SJSA1 (cell line): ENCODE measurements at regions not wholly inside any gene's neighbourhood (a gene's known extent, or its start where the extent isn't known, plus 50 kb on each side); places are given as distances from the start of the nearest gene placed in this dataset.

ENCODE experiments used
- DNase-seq, 2 experiments: peaks; one replicate each; pipeline ENCODE4 v3.0.0-alpha.2; 2015 to 2020; ENCODE audit warnings: low spot score in 2 of 2, low read depth in 1 of 2
- H3K27ac ChIP-seq: fragments of 250-450 bp; sonication (Bioruptor Pico); 2 replicates; pipeline ENCODE4 v1.5.1; 2020; ENCODE audit warnings: mild to moderate bottlenecking, moderate library complexity
- H3K27me3 ChIP-seq: fragments of 250-450 bp; sonication (Bioruptor Pico); replicated peaks from 2 replicates; pipeline ENCODE4 v1.5.1; 2020; ENCODE audit warnings: mild to moderate bottlenecking, moderate library complexity
- H3K36me3 ChIP-seq: fragments of 250-450 bp; sonication (Bioruptor Pico); 2 replicates; pipeline ENCODE4 v1.5.1; 2020; ENCODE audit warnings: mild to moderate bottlenecking
- H3K4me1 ChIP-seq: fragments of 250-450 bp; sonication (Bioruptor Pico); replicated peaks from 2 replicates; pipeline ENCODE4 v1.6.1; 2021; ENCODE audit warnings: mild to moderate bottlenecking
- H3K4me3 ChIP-seq: fragments of 250-450 bp; sonication (Bioruptor Pico); 2 replicates; pipeline ENCODE4 v1.5.1; 2020; ENCODE audit warnings: mild to moderate bottlenecking
- H3K9me3 ChIP-seq: fragments of 250-450 bp; sonication (Bioruptor Pico); replicated peaks from 2 replicates; pipeline ENCODE4 v1.5.1; 2020; ENCODE audit warnings: mild to moderate bottlenecking

DNA sequence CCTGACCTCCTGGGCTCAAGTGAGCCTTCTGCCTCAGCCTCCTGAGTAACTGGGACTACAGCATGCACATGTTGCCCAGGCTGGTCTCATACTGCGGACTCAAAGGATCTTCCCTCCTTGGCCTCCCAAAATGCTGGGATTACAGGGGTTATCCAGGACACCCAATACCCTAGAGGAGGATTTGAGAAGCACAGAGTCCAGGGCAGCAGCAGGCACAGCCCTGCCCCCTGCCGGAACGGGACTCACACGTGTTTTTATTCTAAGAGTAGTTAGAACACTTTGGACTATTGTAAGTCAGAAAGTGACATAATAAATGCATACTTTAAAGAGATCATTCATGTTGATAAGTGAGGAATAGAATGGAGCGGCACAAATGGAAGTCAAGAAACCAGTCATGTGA lies 80.2 kb downstream of the C6orf118 start:
- no peak for DNase-seq
- Histone ChIP-seq H3K27ac (no peak overlapping the region), H3K36me3 (no peaks in the 10 kb centered on the region), H3K27me3 (no peaks in the 10 kb centered on the region), H3K4me1 (peaks cover 27% of the 10 kb centered on the region), H3K9me3 (no peaks in the 10 kb centered on the region), H3K4me3 (no peak overlapping the region)

DNA sequence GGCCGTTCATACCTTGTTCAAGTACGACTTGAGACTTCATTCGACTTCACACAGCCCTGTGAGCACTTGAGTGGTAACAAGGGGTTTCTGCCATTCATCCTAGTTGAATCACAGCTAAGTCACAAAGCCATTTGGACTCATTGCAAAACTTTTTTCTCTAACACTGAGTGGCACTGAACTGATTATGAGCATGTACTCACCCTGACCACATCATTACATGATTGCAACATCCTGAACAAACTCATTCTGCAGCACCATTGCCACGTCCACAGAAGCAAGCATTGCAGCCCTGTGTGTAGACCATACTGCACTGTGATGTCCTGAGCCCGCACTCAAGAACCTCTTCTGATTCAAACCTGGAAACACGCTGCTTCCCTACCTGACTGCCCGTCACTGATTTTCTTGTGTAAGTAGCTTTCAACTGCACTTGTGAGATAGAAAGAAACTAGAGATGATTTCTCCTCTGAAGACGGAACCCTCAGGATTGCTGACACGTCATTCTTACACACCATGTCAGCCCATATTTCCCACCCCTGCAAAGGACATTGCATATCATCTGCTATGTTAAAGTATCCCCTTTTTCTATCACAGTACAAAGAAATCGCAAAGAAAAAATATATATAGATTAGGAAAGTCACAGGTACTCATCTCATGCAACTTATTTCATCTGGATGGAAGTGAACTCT lies 81.6 kb downstream of the C6orf118 start:
- Histone ChIP-seq H3K27ac (no peak overlapping the region), H3K9me3 (no peaks in the 10 kb centered on the region), H3K36me3 (no peaks in the 10 kb centered on the region), H3K4me1 (peaks cover 16% of the 10 kb centered on the region), H3K27me3 (no peaks in the 10 kb centered on the region), H3K4me3 (no peak overlapping the region)
- no peak for DNase-seq

DNA sequence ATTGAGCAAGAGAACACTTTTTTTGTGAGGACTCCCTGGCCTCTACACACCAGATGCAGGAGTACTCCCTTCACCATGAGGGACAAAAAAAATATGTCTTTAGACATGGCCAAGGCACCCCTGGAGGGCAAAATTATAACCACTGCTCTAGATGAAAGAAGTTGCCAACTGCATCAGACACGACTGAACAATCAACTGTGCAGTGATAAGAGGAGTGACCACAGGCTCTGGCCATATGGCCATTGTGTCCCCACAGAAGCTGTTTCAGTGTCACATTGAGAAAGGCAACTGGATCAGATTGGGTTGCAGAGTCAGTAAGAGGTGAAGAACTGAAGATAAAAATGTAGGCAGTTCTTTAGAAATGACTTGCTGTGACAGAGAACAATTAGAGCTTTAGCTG lies 85.7 kb downstream of the C6orf118 start:
- Histone ChIP-seq H3K36me3 (no peaks in the 10 kb centered on the region), H3K27ac (no peak overlapping the region), H3K9me3 (no peaks in the 10 kb centered on the region), H3K4me3 (no peak overlapping the region), H3K4me1 (peaks cover 13% of the 10 kb centered on the region), H3K27me3 (no peaks in the 10 kb centered on the region)
- DNase-seq: no peak

DNA sequence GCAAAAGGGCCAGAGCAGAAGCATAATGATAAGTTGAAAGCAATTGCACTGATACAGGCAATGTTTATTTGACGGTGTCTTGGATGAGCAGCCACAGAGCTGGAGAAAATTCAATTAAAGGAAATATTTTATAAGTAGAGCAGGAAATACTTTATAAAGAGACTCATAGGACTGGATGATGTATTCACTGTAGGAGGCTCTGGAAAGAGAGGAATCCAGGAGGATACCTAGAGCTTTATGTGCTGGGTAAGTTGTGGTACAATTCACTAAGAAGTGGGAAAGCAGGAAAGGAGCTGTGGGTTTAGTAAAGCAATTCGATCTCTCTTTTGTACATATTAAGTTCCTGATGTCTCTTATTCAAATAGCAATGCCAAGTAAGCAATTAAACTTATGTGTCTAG lies 86.3 kb downstream of the C6orf118 start:
- Histone ChIP-seq H3K36me3 (no peaks in the 10 kb centered on the region), H3K4me1 (peaks cover 13% of the 10 kb centered on the region), H3K9me3 (no peaks in the 10 kb centered on the region), H3K4me3 (no peak overlapping the region), H3K27me3 (no peaks in the 10 kb centered on the region), H3K27ac (no peak overlapping the region)
- no peak for DNase-seq

DNA sequence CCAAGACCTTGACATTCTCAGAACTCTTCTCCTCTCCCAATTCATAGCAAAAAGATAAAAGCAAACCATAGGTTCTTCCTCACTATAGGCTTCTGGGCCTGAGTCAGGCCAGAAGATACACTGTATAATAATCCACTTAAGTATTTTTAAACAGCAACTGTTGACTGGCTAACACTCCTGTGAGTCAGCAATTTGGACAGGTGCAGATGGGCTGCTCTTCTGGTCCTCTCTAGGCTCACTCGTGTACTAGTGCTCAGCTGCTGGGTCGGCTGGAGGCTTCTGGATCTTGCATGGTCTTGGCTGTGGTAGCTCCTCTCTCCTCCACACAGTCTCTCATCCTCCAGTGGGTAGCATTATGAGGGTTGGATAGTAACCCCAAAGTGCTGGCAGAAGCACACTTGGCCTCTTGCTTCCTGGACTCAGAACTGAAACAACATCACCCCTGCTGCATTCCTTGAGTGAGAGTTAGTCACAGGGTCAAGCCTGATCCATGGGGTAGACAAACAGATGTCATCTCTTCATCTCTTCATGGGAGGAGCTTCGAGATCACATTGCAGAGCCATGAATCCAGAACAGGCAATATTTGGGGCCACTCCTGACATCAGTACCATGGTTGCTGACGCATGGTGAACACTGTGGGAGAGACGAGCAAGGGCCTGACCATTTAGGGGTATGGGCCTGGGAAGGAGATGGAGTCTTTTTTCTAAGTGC lies 86.9 kb downstream of the C6orf118 start:
- Histone ChIP-seq H3K27me3 (no peaks in the 10 kb centered on the region), H3K4me1 (peaks cover 13% of the 10 kb centered on the region), H3K4me3 (no peak overlapping the region), H3K36me3 (no peaks in the 10 kb centered on the region), H3K9me3 (no peaks in the 10 kb centered on the region), H3K27ac (no peak overlapping the region)
- no peak for DNase-seq

DNA sequence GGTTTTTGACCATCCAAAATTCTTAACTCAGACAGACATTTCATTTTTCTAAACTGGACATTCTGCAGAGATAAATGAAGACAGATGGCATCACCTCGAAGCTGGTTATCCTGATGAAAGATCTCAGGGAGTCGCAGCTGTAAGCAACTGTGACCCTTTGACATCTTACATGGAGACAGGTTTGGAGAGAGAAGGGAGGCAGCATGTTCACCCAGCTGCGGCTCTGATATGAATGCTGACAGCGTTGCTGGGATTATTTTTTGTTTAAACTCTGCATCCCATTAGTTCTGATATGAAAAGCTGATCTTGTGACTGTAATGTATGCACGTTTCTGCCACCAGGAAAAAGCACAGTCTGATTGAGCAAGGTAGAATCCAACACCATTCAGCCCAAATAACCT lies 89.4 kb downstream of the C6orf118 start:
- no peak overlapping the region for H3K4me3 ChIP-seq
- no peak for DNase-seq
- no peak overlapping the region for H3K27ac ChIP-seq
- no peaks in the 10 kb centered on the region for H3K36me3 ChIP-seq
- H3K27me3 ChIP-seq: no peaks in the 10 kb centered on the region
- H3K9me3 ChIP-seq: no peaks in the 10 kb centered on the region
- H3K4me1 ChIP-seq: peaks cover 13% of the 10 kb centered on the region

DNA sequence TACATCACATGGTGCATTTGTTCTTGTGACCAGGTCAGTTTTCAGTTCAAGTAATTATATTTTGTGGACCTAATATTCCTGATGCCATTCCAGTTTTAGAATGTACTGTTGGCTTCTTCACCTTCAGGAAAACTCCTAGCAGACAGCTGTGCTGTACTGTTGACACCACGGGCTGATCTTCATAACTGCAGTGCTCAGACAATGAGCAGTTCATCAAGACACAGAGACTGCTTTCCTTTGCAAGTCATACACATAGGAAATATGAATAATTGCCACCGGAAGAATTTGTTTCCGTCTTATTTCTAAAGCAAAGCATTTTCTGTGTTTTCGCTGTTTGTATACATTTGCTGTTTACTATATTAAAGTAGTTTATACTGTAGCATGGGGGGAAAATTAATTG lies 89.8 kb downstream of the C6orf118 start:
- Histone ChIP-seq H3K27me3 (no peaks in the 10 kb centered on the region), H3K27ac (no peak overlapping the region), H3K4me1 (peaks cover 13% of the 10 kb centered on the region), H3K36me3 (no peaks in the 10 kb centered on the region), H3K4me3 (no peak overlapping the region), H3K9me3 (no peaks in the 10 kb centered on the region)
- no peak for DNase-seq

DNA sequence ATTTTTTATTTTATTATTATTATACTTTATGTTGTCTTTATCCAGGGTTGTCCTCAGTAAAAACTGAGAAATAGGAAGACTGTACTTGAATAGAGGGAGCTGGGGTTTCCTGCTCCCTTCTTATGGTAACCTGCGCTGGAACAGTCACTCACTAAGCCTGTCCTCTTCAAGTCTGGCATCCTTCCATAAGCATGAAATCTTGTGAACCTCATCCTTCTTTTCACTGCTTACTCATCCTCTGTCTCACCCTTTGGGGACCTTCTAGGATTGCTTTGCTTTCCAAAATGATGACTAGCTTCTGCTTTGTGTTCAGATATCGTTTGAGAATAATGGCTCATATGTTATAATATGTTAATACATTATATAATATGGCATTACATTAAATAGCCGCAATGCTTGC lies 90.6 kb downstream of the C6orf118 start:
- Histone ChIP-seq H3K27me3 (no peaks in the 10 kb centered on the region), H3K4me1 (peaks cover 13% of the 10 kb centered on the region), H3K27ac (no peak overlapping the region), H3K9me3 (no peaks in the 10 kb centered on the region), H3K4me3 (no peak overlapping the region), H3K36me3 (no peaks in the 10 kb centered on the region)
- peak in 1 of 2 experiments; percentile 44 for DNase-seq

DNA sequence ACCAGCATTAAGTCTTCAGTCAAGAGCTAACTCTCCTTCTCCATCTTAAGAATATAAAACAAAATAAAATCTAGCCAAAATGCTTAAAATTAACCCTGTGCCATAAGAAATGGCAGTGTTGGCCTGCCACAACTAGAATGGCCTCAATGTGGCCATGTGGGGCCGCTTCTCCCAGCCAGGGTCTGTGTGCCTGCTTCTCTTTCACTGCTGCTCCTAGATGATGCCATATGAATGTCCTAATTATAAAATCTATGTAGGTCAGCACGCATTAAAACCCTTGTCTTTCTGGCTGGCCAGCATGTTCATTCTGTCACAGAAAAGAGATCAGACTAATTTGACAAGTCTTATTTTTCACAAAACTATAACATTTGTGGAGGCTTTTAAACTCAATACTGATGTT lies 102.6 kb downstream of the C6orf118 start:
- no peaks in the 10 kb centered on the region for H3K27me3 ChIP-seq
- H3K4me3 ChIP-seq: no peak overlapping the region
- no peak overlapping the region for H3K27ac ChIP-seq
- no peaks in the 10 kb centered on the region for H3K36me3 ChIP-seq
- no peaks in the 10 kb centered on the region for H3K4me1 ChIP-seq
- DNase-seq: no peak
- no peaks in the 10 kb centered on the region for H3K9me3 ChIP-seq

DNA sequence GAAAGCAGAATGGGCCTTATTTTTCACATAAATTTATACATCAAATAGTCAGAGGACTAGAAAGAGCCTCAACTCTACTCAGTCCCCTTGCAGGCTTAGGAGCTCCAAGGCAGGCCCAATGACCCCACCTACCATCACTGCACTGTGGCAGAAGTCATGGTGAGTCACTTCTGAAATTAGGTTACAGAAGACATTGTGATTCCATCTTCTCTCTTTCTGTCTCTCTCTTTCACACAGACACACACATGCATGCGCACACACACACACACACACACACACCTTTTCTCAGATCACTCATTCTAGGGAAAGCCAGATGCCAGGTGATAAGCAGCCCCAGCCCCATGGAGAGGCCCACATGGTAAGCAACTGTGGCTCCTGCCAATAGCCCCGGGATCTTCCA lies 103.8 kb downstream of the C6orf118 start:
- no peaks in the 10 kb centered on the region for H3K27me3 ChIP-seq
- H3K36me3 ChIP-seq: no peaks in the 10 kb centered on the region
- no peak for DNase-seq
- H3K4me3 ChIP-seq: no peak overlapping the region
- H3K9me3 ChIP-seq: no peaks in the 10 kb centered on the region
- no peak overlapping the region for H3K27ac ChIP-seq
- H3K4me1 ChIP-seq: no peaks in the 10 kb centered on the region

DNA sequence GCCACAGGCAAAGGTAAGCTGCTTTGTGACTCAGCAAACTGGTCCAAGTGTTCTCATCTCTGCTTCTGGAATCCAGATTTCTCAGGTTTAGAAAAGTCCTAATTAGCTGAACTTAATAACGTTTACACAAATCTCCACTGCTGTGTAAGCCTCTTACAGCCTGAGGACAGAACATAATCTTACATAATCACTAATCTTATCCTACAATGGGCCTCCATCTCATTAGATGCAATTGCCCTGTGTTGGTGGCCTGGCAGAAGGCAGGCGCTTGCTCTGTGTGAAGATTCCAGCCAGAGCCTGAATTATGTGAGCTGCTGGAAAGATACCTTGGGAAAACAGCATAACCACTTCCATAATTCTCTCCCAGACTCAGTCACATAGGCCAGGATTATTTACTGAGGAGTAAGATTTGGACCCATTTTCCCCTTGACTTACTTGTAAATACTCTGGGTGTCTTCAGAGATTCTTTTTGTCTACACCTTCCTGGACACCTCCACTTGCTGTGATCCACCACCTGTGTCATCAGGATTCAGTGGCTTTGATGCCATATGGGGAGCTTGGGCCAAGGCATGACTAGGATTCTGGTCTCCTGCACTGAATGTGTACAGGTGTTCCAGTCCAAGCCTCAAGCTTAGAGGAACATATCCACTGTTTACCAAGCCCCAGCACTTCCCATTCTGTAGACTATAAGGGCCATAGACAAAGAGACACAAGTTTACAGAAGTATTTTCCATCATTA lies 104.4 kb downstream of the C6orf118 start:
- Histone ChIP-seq H3K27me3 (no peaks in the 10 kb centered on the region), H3K9me3 (no peaks in the 10 kb centered on the region), H3K4me3 (no peak overlapping the region), H3K4me1 (no peaks in the 10 kb centered on the region), H3K27ac (no peak overlapping the region), H3K36me3 (no peaks in the 10 kb centered on the region)
- DNase-seq: no peak

DNA sequence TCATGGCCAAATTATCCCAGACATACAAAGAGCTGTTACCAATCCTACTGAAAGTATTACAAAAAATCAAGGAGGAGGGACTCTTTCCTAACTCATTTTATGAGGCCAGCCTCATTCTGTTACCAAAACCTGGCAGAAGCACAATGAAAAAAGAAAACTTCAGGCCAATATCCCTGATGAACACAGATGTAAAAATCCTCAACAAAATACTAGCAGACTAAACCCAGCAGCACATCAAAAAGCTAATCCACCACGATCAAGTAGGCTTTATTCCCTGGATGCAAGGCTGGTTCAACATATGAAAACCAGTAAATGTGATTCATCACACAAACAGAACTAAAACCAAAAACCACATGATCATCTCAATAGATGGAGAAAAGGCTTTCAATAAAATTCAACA lies 109.2 kb downstream of the C6orf118 start:
- Histone ChIP-seq H3K27ac (no peak overlapping the region), H3K9me3 (no peaks in the 10 kb centered on the region), H3K4me1 (no peaks in the 10 kb centered on the region), H3K36me3 (no peaks in the 10 kb centered on the region), H3K4me3 (no peak overlapping the region), H3K27me3 (no peaks in the 10 kb centered on the region)
- DNase-seq: no peak

DNA sequence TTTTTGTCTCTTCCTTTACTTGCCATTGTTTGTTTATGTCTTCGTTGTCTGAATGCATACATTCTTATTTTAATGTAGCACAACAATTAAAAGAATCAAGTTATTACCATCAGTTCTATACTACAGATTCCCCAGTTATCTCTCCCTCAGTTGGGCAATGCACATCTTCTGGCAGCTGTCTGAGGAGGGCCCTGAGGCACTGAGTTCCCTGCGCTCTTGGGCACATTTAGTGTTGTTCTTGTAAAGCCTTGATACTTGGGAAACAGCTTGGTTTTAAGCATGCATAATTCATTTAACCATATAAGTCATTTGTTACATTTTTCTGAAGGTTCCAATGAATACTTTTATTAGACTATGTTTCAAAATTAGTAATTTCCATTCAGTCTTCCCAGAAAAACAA lies 117.9 kb downstream of the C6orf118 start:
- no peak for DNase-seq
- no peak overlapping the region for H3K27ac ChIP-seq
- no peak overlapping the region for H3K4me3 ChIP-seq
- H3K27me3 ChIP-seq: no peaks in the 10 kb centered on the region
- peaks cover 18% of the 10 kb centered on the region for H3K4me1 ChIP-seq
- H3K9me3 ChIP-seq: peaks cover 4% of the 10 kb centered on the region; the same call in 1 of the 2 replicates
- H3K36me3 ChIP-seq: no peaks in the 10 kb centered on the region
